Endothelial cell of umbilical vein (primary cell): ENCODE measurements at regions not wholly inside any gene's neighbourhood (a gene's known extent, or its start where the extent isn't known, plus 50 kb on each side); places are given as distances from the start of the nearest gene placed in this dataset.

Experiments
- BruUV-seq: library from RNA; stranded (reverse); fragments of 400-500 nt; replicated peaks from 2 replicates; lab custom pipeline; 2021; lab: Mats Ljungman, UMichigan
- CTCF ChIA-PET: fragments of 300-600, 350-600 bp; sonication (Branson Sonifier 250); formaldehyde crosslinking; loops from one replicate; lab custom pipeline; 2021; ENCODE audit warnings: antibody characterized with exemption, inconsistent platforms; lab: Charles Lee
- POLR2A ChIA-PET: fragments of 300-600, 350-600 bp; sonication (Branson Sonifier 250); formaldehyde crosslinking; loops from one replicate; lab custom pipeline; 2021; ENCODE audit warnings: antibody characterized with exemption, inconsistent platforms; lab: Charles Lee
- DNase-seq: peaks from one replicate; pipeline ENCODE4 v3.0.0-alpha.2; 2011; ENCODE audit warnings: low read depth, low spot score
- FAIRE-seq: peaks from 2 replicates; lab custom pipeline; 2011; peaks lifted over from hg19 to GRCh38; lab: Jason Lieb, UNC
- H2AFZ ChIP-seq: 2 replicates; pipeline ENCODE4 v1.6.0; 2012; ENCODE audit warnings: low read depth, low read length, control low read depth, inconsistent platforms
- H3K27ac ChIP-seq: 2 replicates; pipeline ENCODE4 v1.5.1; 2011; ENCODE audit warnings: low read depth, mild to moderate bottlenecking, control low read depth, low read length, moderate library complexity; ENCODE audit not compliant: insufficient read depth
- H3K27me3 ChIP-seq, 2 experiments: 2 replicates each; pipeline versions ENCODE4 v1.6.0 to v1.6.1; 2011; ENCODE audit warnings: low read length in 2 of 2, mixed read lengths in 1 of 2; ENCODE audit not compliant: control insufficient read depth in 2 of 2, insufficient read depth in 2 of 2
- H3K36me3 ChIP-seq, 2 experiments: 2 replicates in 1 of 2; 3 replicates in 1 of 2; pipeline ENCODE4 v1.5.1; 2011; ENCODE audit warnings: low read length in 2 of 2, mild to moderate bottlenecking in 1 of 2, moderate library complexity in 1 of 2; ENCODE audit not compliant: control insufficient read depth in 2 of 2, insufficient read depth in 2 of 2; ENCODE audit errors: extremely low read depth in 1 of 2
- H3K4me1 ChIP-seq: 3 replicates; pipeline ENCODE4 v1.5.1; 2011; ENCODE audit warnings: mild to moderate bottlenecking, low read length; ENCODE audit not compliant: control insufficient read depth, insufficient read depth; ENCODE audit errors: extremely low read depth
- H3K4me2 ChIP-seq: 2 replicates; pipeline ENCODE4 v1.6.1; 2011; ENCODE audit warnings: low read length, control low read depth, mixed read lengths; ENCODE audit not compliant: insufficient read depth
- H3K4me3 ChIP-seq, 3 experiments: fragments of 200-600 bp in 1 of 3; sonication (generic), shearing (Covaris generic) in 1 of 3; replicated peaks in 1 of 3; 2 replicates each; pipeline ENCODE4 v1.5.1; 2011 to 2016; ENCODE audit warnings: control low read depth in 3 of 3, low read length in 3 of 3, mild to moderate bottlenecking in 2 of 3, inconsistent platforms in 1 of 3, low read depth in 1 of 3, moderate library complexity in 1 of 3; ENCODE audit not compliant: insufficient read depth in 1 of 3
- H3K79me2 ChIP-seq: 2 replicates; pipeline ENCODE4 v1.6.0; 2012; ENCODE audit warnings: low read length, inconsistent platforms; ENCODE audit not compliant: control insufficient read depth, insufficient read depth
- H3K9ac ChIP-seq: replicated peaks from 2 replicates; pipeline ENCODE3; 2011; ENCODE audit warnings: low read length, control low read depth; ENCODE audit not compliant: insufficient read depth; ENCODE audit errors: extremely low read depth
- H3K9me1 ChIP-seq: replicated peaks from 3 replicates; pipeline ENCODE4 v1.6.0; 2011; ENCODE audit warnings: mild to moderate bottlenecking, low read length; ENCODE audit not compliant: control insufficient read depth, insufficient read depth; ENCODE audit errors: extremely low read depth
- H3K9me3 ChIP-seq: replicated peaks from 2 replicates; pipeline ENCODE4 v1.5.1; 2012; ENCODE audit warnings: low read length, inconsistent platforms; ENCODE audit not compliant: control insufficient read depth, insufficient read depth
- H4K20me1 ChIP-seq: replicated peaks from 2 replicates; pipeline ENCODE3; 2011; ENCODE audit warnings: mild to moderate bottlenecking, low read length; ENCODE audit not compliant: control insufficient read depth, insufficient read depth; ENCODE audit errors: extremely low read depth
- CTCF ChIP-seq, 2 donors: IDR thresholded peaks; 1 replicate in 1 of 2; 2 replicates in 1 of 2; pipeline ENCODE4 v1.5.1; 2011; ENCODE audit warnings: low read length in 2 of 2, mild to moderate bottlenecking in 2 of 2, moderate library complexity in 2 of 2, control low read depth in 1 of 2, inconsistent platforms in 1 of 2, low read depth in 1 of 2; ENCODE audit not compliant: insufficient read depth in 1 of 2; ENCODE audit errors: extremely low read depth in 1 of 2
- EZH2 ChIP-seq: IDR thresholded peaks from 2 replicates; pipeline ENCODE4 v1.6.1; 2012; ENCODE audit warnings: borderline replicate concordance, low read depth, mild to moderate bottlenecking, moderate library complexity, low read length, inconsistent platforms; ENCODE audit not compliant: severe bottlenecking
- FOS ChIP-seq: IDR thresholded peaks from 2 replicates; pipeline ENCODE4 v1.6.1; 2011; ENCODE audit warnings: mild to moderate bottlenecking, low read length, moderate library complexity, borderline replicate concordance; ENCODE audit not compliant: insufficient read depth
- GATA2 ChIP-seq: IDR thresholded peaks from 2 replicates; pipeline ENCODE4 v1.7.0; 2011; ENCODE audit warnings: low read depth, mild to moderate bottlenecking, moderate library complexity, mixed read lengths, low read length; ENCODE audit not compliant: insufficient read length, insufficient read depth
- JUN ChIP-seq: IDR thresholded peaks from 2 replicates; pipeline ENCODE4 v1.6.1; 2011; ENCODE audit warnings: borderline replicate concordance, low read depth; ENCODE audit not compliant: insufficient read length, insufficient read depth
- MYC ChIP-seq: IDR thresholded peaks from one replicate; pipeline ENCODE4 v1.6.1; 2011; ENCODE audit warnings: mild to moderate bottlenecking, low read depth, low read length
- POLR2A ChIP-seq: IDR thresholded peaks from 2 replicates; pipeline ENCODE4 v1.6.1; 2012; ENCODE audit warnings: low read depth, mild to moderate bottlenecking, control low read depth, low read length
- POLR2AphosphoS5 ChIP-seq: IDR thresholded peaks from 2 replicates; pipeline ENCODE4 v1.6.1; 2012; ENCODE audit warnings: low read depth, mild to moderate bottlenecking, control low read depth, low read length, moderate library complexity; ENCODE audit not compliant: insufficient read depth
- dilution Hi-C: fragments of 300-500 bp; cut with MboI; formaldehyde crosslinking; loops from one replicate; pipeline ENCODE4 v1.15.0; 2019; ENCODE audit warnings: low sequenced_read_pairs; ENCODE audit not compliant: extremely low pct_ligation_motif_present
- intact Hi-C: fragments of 100-400 bp; cut with micrococcal nuclease; formaldehyde crosslinking; loops from one replicate; pipeline ENCODE4 v1.10.0; 2022
- TF ChIP-seq, protein P1 (sequence below): IDR thresholded peaks from 2 replicates; pipeline ENCODE4 v1.6.1; 2011; ENCODE audit not compliant: insufficient read depth, insufficient read length

DNA sequence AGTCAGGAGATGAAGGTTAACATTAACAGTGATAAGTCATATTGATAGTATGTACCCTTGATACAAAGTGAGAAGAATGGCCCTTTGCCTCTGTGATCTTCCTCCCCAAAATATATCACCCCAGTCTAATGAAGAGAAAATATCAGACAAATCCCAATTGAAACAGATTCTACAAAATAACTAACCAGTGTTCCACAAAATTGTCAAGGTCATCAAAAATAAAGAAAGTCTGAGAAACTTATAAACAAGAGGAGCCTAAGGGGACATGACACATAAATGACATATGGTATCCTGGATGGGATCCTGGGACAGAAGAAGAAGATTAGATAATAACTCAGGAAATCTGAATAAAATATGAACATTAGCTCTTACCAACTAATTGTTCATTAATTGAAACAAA is 398.4 kb downstream of the DSC3 start:
- no peak overlapping the region for H3K9ac ChIP-seq
- no TSS peak for BruUV-seq
- H3K4me2 ChIP-seq, result no peak overlapping the region
- no peaks in the 10 kb centered on the region for H4K20me1 ChIP-seq
- no peak overlapping the region for H3K27ac ChIP-seq
- H3K9me1 ChIP-seq, result no peaks in the 10 kb centered on the region
- no peaks in the 10 kb centered on the region for H3K9me3 ChIP-seq
- FAIRE-seq (no peak), DNase-seq (no peak)
- CTCF ChIA-PET, result no interaction called here
- H3K4me3 ChIP-seq, result no peak overlapping the region
- TF ChIP-seq, protein P1, sequence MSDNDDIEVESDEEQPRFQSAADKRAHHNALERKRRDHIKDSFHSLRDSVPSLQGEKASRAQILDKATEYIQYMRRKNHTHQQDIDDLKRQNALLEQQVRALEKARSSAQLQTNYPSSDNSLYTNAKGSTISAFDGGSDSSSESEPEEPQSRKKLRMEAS, result no peak
- no peak for TF ChIP-seq GATA2
- no peak for TF ChIP-seq JUN
- TF ChIP-seq POLR2A, result no peak
- no peak for TF ChIP-seq FOS
- TF ChIP-seq POLR2AphosphoS5, result no peak
- TF ChIP-seq MYC, result no peak
- no peak for TF ChIP-seq EZH2
- TF ChIP-seq CTCF (IDR thresholded peaks at IDR 0.05; ENCODE audit: extremely low read depth in 1 of 2, insufficient read depth in 1 of 2, low read depth in 1 of 2, low read length in 2 of 2), result no peak
- POLR2A ChIA-PET, result no interaction called here
- no peak overlapping the region for H2AFZ ChIP-seq
- intact Hi-C loops (no loop called here), dilution Hi-C loops (no loop called here)
- H3K36me3 ChIP-seq, result no peaks in the 10 kb centered on the region
- no peaks in the 10 kb centered on the region for H3K4me1 ChIP-seq
- H3K79me2 ChIP-seq, result no peaks in the 10 kb centered on the region
- H3K27me3 ChIP-seq, result no peaks in the 10 kb centered on the region
